Stimulated activated CD4-positive, alpha-beta T cell treated with anti-CD3 and anti-CD28 coated beads, TNF-alpha, amount 100 ng/mL, for 24 hours (primary cell): ENCODE measurements at regions not wholly inside any gene's neighbourhood (a gene's known extent, or its start where the extent isn't known, plus 50 kb on each side); places are given as distances from the start of the nearest gene placed in this dataset.

Experiments used
- DNase-seq, 3 experiments: peaks; one replicate each; pipeline ENCODE4 v3.0.0-alpha.2; 2020; ENCODE audit warnings: low read depth in 3 of 3

DNA sequence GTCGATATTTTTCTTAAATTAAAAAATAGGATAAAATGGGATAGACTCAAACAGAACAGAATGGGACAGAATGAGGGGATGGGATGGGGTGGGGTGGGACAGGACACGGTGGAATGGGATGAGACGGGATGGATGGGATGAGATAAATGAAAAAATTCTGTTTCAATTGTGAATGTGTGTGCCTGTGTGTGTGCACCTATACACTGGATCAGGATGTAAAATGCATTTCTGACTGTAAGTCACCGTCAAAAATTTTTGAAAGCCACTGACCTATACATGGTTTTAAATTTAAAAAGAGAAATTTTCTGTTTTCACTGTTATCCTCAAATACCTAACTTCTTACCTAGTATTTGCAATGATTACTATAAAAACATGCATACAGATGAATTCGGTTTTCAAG, 108.7 kb upstream of the UBE2E2 start:
- no peak for DNase-seq

DNA sequence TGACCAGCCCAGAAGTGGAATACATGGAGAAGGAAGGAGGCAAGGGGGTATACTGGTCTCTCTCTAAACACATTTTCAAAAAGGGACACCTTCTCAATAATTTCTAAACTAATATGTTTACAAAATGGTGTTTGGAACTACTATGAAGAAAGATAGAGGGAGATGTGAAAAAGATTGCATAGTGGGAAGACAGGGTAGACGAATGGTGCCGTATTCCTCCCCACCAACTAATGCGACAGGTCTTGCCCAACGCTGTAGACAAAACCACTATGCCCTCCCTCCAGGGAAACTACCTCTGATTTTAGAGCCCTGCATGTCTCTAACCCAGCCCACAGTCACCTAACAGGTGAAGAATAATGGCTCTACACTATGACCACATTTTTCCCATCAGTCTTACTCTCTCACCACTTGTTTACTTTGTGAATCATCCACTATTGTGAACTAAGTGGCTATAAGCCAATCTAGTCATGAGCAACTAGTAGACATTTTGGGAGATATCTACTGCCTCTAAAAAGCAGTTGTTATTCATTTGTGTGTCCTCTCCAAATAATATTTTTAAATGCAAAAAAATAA, 108.2 kb upstream of the UBE2E2 start:
- DNase-seq: no peak

DNA sequence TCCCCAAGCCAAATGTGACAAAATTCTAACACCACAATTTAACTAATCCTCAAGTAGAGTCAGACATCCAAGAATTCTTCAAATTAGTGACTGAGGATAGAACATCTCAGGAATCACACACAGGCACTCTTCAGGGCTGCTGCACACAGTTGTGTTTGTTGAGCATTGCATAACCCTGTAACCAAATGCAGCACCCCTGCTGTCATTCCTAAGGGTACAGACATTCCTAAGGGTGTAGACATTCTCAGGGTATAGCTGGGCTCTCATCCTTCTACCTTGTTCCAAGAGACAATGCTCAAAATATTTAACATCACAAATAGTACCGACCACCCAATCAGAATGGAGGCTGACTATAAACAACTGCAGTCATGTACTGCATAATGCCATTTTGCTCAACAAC, 107.1 kb upstream of the UBE2E2 start:
- no peak for DNase-seq

DNA sequence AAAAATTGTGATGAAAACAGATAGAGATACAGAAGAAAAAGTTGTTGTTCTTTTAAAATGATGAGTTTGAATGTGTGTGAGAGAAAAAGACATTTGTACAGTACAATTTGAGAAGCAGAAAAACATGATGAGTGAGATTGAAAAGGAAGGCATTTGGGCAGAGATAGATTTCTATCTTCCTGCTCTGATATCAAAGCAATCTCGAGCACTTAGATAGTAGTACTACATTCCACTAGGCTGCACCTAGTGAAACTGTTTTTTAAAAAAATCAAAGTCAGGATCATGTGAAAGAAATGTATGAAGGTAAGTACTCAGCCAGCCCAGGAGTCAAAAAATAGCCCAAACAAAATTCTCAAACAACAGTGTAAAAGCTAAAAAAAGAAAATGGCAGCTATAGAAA, 104.1 kb upstream of the UBE2E2 start:
- DNase-seq: no peak

DNA sequence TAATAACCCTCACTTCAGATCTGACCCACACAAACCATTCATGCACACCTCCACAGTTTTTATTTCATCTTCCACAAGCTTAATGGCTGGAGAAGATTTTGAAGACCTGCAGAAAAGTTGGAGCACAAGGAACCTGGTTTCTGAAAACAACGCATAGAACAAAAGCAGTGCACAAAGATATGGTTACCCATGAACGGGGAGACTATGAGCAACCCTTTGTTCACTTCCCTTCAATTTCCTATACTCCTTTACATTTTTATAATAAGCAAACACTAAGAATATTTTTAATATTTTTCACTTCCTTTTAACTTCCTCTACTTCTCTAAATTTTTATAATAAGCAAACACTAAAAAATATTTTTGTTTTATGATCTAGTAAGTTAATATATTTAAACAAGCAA, 103.5 kb upstream of the UBE2E2 start:
- DNase-seq: no peak

DNA sequence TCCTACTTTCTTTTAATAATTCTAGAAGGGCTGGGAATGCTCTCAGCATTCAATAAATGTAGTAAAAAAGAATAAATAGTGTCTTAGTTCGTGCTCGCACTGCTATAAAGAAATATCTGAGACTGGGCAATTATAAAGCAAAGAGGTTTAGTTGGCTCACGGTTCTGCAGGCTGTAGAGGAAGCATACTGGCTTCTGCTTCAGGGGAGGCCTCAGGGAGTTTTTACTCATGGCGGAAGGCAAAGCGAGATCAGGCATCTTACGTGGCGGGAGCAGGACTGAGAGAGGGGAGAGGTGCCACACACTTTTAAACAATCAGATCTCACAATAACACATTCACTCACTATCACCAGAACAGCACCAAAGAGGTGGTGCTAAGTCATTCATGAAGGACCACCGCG, 103.0 kb upstream of the UBE2E2 start:
- DNase-seq: no peak

DNA sequence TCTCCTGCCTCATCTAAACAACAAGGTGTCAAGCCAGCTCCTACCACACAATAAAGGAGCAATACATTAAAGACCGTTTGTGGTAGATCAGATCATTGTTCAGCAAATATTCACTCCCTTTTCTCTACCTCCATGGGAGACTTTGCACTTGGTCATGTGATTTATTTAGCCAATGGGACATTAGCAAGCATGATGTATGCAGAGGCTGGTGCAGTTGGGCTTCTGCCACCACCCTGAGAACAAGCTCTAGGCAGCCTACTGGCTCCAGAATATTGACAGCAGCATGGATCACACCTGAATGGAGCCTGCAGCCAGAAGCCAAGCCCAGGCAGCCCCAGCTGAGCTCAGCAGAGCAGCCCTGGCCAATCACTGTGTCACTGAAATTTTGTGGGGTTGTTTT, 99.4 kb upstream of the UBE2E2 start:
- DNase-seq: no peak

DNA sequence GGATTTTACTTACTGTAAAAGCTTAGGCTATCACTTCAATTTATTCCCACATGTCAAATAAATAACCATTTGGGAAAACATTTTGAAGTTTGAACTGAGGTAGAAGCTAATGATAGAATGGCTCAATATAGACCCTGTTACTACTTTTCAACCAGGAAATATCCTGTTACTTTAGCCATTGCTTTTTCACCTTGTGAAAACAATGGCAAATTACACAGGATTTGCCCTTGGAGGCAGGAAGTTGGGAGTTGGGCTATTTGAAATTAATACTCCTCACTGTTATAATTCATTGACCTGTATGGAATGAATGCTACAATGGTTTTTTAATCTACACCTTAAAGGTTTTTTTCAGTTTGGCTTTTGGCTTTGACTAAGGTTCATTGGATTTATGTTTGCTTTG, 98.1 kb upstream of the UBE2E2 start:
- no peak for DNase-seq

DNA sequence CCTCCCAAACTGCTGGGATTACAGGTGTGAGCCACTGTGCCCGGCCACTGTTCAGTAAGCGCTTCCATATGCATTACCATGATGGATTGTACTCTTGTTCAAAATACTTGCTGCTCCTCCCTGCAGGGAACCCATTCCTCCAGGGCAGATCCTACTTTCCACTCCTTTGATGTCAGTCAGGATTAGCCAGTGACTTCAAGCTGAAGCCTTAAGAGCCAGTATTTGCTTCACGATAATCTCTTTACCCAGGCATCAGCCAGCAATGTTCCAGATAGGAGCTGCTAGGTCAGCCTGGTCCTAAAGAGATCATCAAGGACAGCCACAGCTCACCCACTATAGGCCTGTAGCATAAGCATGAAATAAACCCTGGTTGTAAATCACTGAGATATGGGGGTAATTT, 96.5 kb upstream of the UBE2E2 start:
- DNase-seq: no peak

DNA sequence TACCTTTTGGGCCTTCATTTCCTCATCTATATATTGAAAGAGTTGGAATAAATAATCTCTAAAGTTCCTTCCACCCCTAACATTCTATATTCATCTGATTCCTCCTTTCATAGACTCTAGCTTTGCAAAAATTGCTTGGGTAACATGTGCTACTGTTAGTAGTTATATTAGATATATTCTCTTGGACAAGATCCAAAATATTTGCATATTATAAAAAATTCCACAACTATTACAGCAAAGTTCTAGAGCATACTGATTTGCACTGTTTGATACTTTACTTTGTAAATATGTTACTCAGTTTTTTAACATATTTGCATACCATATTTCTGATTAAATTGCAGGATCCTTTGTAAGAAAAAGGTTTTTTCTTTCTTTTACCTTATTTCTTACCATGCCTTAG, 95.9 kb upstream of the UBE2E2 start:
- no peak for DNase-seq

DNA sequence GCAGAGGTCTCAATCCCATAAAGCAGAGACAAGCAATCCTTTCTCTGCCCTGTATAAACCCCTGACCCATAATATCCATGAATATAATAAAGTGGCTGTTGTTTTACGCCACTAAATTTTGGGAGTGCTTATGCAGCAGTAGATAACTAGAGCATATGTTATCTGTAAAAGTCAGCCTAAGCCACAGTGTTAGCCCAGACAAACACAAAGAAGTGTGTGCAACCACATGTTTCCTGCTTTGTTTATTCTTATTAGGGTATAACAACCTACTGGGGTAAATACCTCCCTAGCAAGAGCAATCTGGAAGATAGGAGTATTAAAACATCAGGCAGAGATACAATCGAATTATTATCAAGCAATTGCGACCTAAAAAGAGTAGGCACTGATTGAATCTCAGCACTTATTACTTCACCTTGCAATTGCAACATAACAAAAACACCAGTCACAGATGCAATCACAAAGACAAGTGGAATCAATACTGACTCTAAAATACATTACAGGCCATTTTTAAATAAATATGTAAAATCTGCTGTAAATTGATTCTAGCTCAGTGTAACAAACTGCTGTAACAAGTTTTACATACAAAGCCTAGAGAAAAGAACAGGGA, 94.6 kb upstream of the UBE2E2 start:
- no peak for DNase-seq

DNA sequence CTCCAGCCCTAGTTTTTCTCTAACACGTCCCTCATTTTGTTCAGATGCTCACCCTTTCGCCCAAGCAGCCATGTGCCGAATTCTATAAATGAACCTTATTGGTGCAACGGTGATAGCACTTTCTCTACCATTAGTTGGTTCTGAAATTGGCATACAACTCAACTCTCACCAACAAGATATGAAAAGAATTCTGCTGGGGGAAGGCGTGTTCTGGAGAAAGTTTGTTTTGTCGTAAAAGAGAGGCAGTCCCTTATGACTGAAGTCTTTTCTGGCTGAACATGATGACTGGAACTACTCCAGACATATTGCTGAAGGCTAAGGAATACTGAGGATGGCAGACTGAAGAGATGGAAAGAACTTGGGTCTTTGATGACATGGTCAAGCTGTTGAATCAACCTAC, 91.8 kb upstream of the UBE2E2 start:
- DNase-seq: no peak

DNA sequence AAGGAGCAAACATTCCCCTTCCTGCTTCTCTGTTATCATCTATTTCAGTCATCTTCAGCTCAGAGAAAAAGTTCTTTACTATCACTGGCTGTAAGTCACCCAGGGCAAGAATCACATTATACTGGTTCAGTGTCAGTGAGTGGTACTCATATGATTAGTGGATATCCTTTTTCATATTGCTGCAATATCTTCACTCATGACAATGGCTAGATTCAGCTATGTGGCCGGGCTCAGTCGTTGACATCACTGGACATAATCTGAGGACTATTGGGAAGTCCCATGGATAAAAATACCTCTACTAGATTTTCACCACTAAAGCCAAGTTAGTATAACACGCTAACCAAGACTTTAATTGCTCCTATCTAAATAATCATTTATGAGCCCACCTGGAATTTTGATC, 91.3 kb upstream of the UBE2E2 start:
- no peak for DNase-seq

DNA sequence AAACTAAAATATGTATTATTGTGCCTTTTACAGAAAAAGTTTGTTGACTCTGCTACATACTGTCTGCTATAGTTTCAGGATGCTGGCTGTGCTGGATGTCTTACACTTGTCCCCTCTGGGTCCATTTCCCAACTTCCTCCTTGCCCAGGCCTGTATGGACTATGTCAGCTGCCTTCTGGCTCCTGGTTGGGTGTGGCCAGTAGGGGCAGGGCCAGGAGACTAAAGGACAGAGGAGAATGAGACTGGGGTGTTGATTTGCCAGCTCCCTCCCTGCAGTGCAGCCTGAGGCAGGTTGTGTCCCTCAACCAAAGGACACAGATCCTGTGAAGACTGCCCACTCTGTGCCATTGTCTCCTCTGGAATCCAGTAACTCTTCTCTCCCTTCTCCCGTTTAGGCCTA, 90.6 kb upstream of the UBE2E2 start:
- no peak for DNase-seq

DNA sequence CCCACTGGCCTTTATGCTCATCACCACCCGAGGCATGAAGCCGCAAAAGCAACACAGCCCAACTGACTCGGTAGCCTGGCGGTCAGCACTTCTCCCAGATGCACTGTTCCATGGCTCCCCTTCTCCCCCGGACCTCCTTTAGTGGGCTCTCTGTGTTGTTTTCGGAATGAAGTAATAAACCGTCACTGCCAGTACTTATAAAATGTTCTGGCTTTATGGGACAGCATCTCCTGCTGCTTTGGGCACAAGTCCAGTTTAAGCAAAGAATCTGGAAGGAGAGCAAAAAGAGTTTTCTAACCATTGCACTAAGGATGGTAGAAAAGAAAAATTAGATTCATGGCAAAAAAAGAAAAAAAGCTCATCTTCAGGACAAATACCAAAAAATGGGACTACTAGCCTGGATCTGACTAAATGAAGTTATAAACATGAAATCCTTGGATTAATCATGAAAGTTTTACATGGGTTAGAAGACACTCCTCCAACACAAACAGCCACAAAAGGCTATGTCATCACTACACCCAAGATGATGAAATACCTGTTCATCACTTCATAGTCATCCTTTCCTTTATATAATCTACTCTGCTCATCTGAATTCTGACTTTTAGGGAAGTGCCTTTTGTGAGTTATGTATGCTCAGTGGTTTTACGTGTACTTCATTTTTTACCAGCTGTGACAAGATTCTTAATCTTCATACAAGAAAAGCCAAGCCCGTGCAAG, 89.5 kb upstream of the UBE2E2 start:
- no peak for DNase-seq

DNA sequence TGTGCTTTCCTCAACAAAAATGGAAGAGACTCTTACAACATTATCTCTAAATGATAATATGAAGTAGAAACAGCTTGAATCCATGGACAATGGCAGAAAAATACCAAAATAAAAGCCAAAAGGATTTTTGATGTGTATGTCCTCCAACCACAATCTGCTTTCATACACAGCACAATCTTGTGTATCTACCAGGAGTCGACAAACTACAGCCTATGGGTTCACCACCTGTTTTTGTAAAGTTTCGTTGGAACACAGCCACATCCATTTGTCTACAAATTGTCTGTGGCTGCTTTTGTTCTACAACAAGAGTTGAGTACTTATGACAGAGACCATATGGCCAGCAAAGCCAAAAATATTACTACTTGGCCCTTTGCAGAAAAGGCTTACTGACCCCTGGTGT, 88.7 kb upstream of the UBE2E2 start:
- DNase-seq: no peak

DNA sequence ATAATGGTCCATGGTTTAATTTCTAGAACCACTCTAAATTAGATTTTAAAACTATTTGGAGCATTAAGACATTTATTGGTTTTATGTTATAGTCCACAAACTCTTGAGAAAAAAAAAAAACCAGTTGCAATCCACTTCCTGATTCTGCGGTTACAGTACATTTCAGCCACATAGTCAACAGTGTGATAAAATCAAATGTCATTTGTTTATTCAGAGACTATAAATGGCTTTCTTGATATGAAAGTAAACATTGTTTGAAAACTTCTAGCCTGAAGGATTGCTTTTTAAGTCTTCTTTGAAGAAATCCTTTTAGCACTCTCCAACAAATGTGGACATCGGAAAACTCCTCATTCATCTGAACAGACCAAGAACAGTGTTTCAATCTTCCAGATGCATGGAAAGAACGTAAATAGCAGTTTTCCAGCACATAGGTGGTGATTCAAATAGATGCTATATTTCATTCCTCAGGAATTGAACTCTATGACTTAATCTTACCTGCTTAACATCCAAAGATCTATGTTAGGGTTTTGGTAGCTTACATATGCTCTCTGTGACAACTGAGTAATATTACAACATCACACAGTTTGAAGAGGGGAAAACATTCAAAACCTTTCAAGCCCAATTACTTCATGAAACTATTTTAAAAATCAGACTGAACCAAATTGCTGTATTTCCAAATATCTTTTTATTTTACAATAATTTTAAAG, 87.8 kb upstream of the UBE2E2 start:
- DNase-seq: no peak

DNA sequence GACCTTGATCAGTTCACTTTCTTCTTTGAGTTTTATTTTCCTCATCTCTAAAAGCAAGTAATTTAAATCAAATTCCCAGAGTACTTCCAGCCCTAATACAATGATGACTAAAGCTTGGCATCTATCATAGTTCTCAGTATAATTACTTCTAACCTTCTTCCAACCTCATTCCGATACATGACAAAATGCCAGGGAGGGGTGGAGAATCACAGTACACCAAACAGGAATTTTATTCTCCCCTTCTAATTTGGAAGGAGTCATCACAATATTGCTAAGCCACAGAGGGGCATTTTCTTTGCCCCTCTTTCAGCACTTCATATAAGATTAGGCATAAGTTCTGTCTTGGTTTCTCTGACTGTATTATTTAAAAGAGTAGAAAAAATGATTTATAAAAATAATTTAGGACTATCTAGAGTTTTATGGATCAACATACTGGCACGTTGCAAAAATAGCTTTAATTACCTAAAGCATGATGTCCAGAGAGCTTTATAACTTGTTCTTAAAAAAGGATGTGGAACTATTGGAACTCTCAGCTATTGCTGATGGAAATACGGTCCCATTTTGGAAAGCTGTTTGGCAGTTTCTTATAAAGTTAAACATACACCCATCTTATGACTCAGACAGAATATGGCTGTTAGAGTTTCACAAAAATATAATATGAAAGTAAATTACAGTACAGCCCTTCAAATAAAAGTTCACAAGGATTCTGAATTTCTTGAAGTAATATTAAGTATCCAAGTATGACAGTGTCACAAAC, 86.9 kb upstream of the UBE2E2 start:
- DNase-seq: no peak

DNA sequence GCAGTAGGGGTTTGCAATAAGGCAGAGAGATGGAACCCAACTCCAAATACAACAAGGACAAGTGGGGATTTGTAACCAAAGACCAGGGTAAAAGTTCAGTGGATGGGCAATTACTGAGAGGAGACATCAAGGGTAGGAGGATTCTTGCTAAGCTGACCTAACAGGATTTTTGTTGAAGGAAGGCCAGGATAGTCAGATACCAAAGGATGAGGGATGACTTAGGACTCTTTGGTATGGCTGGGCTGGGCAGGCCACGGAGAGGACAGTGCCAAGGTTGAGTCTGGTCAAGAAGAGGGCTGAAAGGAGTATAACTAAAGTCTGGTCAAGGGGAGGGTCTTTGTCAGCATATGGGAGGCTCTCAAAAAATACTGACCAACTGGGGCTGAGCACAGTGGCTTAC, 85.3 kb upstream of the UBE2E2 start:
- DNase-seq: no peak

DNA sequence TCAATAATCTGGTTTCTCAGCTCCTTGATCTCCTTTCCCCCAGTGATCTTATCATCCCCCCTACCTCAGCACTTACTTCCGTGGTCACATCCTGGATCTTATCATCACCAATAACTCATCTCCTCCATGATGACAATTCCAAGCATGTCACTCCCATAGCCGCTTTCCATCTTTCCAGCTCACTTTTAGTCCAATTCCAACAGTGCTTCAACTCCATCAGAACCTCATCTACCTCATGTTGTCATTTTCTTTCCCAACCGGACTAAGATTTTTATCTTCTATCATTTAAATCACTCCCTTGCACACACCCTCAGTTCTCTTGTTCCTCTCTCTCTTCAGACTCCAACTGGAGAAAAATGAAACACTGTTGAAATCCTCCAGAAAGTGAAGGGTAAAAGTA, 75.9 kb upstream of the UBE2E2 start:
- no peak for DNase-seq

DNA sequence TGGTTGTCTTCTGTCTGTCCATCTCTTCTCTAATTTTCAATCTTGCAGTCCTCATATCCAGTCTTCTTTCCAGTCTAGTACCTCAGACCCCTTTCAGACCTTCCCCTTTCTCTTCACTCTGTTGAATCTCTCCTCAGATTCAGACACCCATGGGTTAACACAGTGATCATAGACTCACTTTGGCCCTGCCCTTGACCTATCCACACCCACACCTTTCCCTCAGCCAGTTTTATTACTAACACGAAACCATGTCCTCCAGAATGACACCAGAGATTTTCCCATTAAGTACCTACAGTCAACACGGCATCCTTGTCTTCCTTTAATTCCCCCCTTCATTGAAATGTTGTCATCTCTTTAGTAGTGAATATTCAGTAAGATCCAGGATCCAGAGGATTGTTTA, 74.5 kb upstream of the UBE2E2 start:
- no peak for DNase-seq

DNA sequence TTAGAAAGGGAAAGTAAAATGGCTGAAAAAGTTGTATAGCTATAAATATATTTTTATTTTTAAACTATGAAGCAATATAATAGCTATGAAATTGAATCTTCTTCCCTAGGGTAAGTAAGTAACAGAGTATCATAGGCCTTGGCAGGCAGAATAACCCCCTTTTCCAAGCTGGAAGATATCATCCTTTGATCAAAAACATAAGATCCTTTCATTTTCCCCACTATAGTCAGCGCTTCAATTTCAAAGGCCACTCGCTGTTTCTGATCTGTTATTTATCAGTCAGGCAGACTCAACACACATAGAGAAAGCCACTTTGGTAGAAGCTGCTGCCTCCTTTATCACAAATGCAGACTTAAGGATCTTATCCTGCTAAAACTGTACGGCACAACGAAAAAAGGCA, 74.0 kb upstream of the UBE2E2 start:
- no peak for DNase-seq
